Suprapubic skin (tissue), 4 donors: ENCODE measurements at regions not wholly inside any gene's neighbourhood (a gene's known extent, or its start where the extent isn't known, plus 50 kb on each side); places are given as distances from the start of the nearest gene placed in this dataset.

Experiments
- DNase-seq, 2 donors: peaks; one replicate each; pipeline ENCODE4 v3.0.0-alpha.2; 2019; ENCODE audit warnings: low spot score in 2 of 2
- H3K27ac ChIP-seq: fragments of 200-600 bp; sonication (generic); one replicate; pipeline ENCODE4 v1.5.1; 2019
- H3K27me3 ChIP-seq: fragments of 200-600 bp; sonication (generic); one replicate; pipeline ENCODE4 v1.5.1; 2019
- H3K36me3 ChIP-seq: fragments of 200-600 bp; sonication (generic); one replicate; pipeline ENCODE4 v1.5.1; 2019
- H3K4me1 ChIP-seq: fragments of 200-600 bp; sonication (generic); one replicate; pipeline ENCODE4 v1.5.1; 2019
- H3K4me3 ChIP-seq: fragments of 200-600 bp; sonication (generic); one replicate; pipeline ENCODE4 v1.5.1; 2019; ENCODE audit warnings: mild to moderate bottlenecking
- H3K9me3 ChIP-seq: fragments of 200-600 bp; sonication (generic); one replicate; pipeline ENCODE4 v1.5.1; 2019
- EP300 ChIP-seq: sonication (generic); formaldehyde crosslinking; IDR thresholded peaks from one replicate; pipeline ENCODE4 v1.6.1; 2017; ENCODE audit warnings: antibody characterized with exemption
- POLR2A ChIP-seq, 2 donors: fragments of 450-650 bp; IDR thresholded peaks; one replicate each; pipeline ENCODE4 v1.6.1; 2017; ENCODE audit warnings: antibody characterized with exemption in 2 of 2, mild to moderate bottlenecking in 2 of 2, moderate library complexity in 2 of 2
- POLR2AphosphoS5 ChIP-seq, 3 donors: sonication (generic); formaldehyde crosslinking; IDR thresholded peaks; one replicate each; pipeline ENCODE4 v1.6.1; 2017; ENCODE audit warnings: antibody characterized with exemption in 3 of 3
- WGBS: methylation state at CpG from one replicate; pipeline ENCODE4 v1.1.5; 2018; 5-methylcytosine and 5-hydroxymethylcytosine counted together
- TF ChIP-seq, protein P1 (sequence below), 2 donors: fragments of 200-600 bp in 1 of 2; fragments of 450-650 bp in 1 of 2; sonication (generic) in 1 of 2; IDR thresholded peaks; one replicate each; pipeline ENCODE4 v1.5.1; 2016 to 2019; ENCODE audit warnings: antibody characterized with exemption in 2 of 2, mild to moderate bottlenecking in 1 of 2, moderate library complexity in 1 of 2

GRCh38 chr1:116257341-116257767 lies 115.7 kb upstream of the ATP1A1 start:
- no peak overlapping the region for H3K4me3 ChIP-seq
- WGBS = 100% methylated on average over 3 of the region's 3 CpGs
- H3K9me3 ChIP-seq = no peaks in the 10 kb centered on the region
- TF ChIP-seq, protein P1, sequence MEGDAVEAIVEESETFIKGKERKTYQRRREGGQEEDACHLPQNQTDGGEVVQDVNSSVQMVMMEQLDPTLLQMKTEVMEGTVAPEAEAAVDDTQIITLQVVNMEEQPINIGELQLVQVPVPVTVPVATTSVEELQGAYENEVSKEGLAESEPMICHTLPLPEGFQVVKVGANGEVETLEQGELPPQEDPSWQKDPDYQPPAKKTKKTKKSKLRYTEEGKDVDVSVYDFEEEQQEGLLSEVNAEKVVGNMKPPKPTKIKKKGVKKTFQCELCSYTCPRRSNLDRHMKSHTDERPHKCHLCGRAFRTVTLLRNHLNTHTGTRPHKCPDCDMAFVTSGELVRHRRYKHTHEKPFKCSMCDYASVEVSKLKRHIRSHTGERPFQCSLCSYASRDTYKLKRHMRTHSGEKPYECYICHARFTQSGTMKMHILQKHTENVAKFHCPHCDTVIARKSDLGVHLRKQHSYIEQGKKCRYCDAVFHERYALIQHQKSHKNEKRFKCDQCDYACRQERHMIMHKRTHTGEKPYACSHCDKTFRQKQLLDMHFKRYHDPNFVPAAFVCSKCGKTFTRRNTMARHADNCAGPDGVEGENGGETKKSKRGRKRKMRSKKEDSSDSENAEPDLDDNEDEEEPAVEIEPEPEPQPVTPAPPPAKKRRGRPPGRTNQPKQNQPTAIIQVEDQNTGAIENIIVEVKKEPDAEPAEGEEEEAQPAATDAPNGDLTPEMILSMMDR (IDR thresholded peaks at IDR 0.05) = no peak
- TF ChIP-seq EP300 (no peak), POLR2AphosphoS5 (IDR thresholded peaks at IDR 0.05) (no peak), POLR2A (IDR thresholded peaks at IDR 0.05) (no peak)
- peaks cover 5% of the 10 kb centered on the region for H3K4me1 ChIP-seq
- no peak overlapping the region for H3K27ac ChIP-seq
- H3K27me3 ChIP-seq = no peaks in the 10 kb centered on the region
- no peaks in the 10 kb centered on the region for H3K36me3 ChIP-seq
- DNase-seq = no peak

- DNase-seq = no peak
- Histone ChIP-seq H3K4me3 (no peak overlapping the region), H3K27me3 (no peaks in the 10 kb centered on the region), H3K9me3 (no peaks in the 10 kb centered on the region), H3K27ac (no peak overlapping the region), H3K4me1 (peaks cover 10% of the 10 kb centered on the region), H3K36me3 (no peaks in the 10 kb centered on the region)
- WGBS = 92% methylated on average over 3 of the region's 3 CpGs
- TF ChIP-seq POLR2A (IDR thresholded peaks at IDR 0.05) = no peak
- TF ChIP-seq, protein P1 (IDR thresholded peaks at IDR 0.05) = no peak
- no peak for TF ChIP-seq POLR2AphosphoS5 (IDR thresholded peaks at IDR 0.05)
- no peak for TF ChIP-seq EP300
Observed at GRCh38 chr1:116257836-116258235, 115.2 kb upstream of the ATP1A1 start.

- Histone ChIP-seq H3K4me1 (peaks cover 16% of the 10 kb centered on the region), H3K4me3 (no peak overlapping the region), H3K9me3 (no peaks in the 10 kb centered on the region), H3K27ac (no peak overlapping the region), H3K36me3 (no peaks in the 10 kb centered on the region), H3K27me3 (no peaks in the 10 kb centered on the region)
- TF ChIP-seq EP300 (no peak), POLR2A (IDR thresholded peaks at IDR 0.05) (no peak), POLR2AphosphoS5 (IDR thresholded peaks at IDR 0.05) (no peak)
- TF ChIP-seq, protein P1 (IDR thresholded peaks at IDR 0.05) = no peak
- 89% methylated on average over 5 of the region's 5 CpGs for WGBS
- DNase-seq = no peak
Observed at GRCh38 chr1:116258668-116259419, 114.2 kb upstream of the ATP1A1 start.

GRCh38 chr1:116259663-116260062 lies 113.4 kb upstream of the ATP1A1 start:
- Histone ChIP-seq H3K36me3 (no peaks in the 10 kb centered on the region), H3K27ac (no peak overlapping the region), H3K4me1 (peaks cover 17% of the 10 kb centered on the region), H3K9me3 (no peaks in the 10 kb centered on the region), H3K27me3 (no peaks in the 10 kb centered on the region), H3K4me3 (no peak overlapping the region)
- TF ChIP-seq EP300 (no peak), POLR2AphosphoS5 (IDR thresholded peaks at IDR 0.05) (no peak), POLR2A (IDR thresholded peaks at IDR 0.05) (no peak)
- DNase-seq = no peak
- 65% methylated on average over 2 of the region's 2 CpGs for WGBS

- Histone ChIP-seq H3K4me3 (no peak overlapping the region), H3K27me3 (no peaks in the 10 kb centered on the region), H3K36me3 (no peaks in the 10 kb centered on the region), H3K9me3 (no peaks in the 10 kb centered on the region), H3K4me1 (peaks cover 20% of the 10 kb centered on the region), H3K27ac (no peak overlapping the region)
- TF ChIP-seq POLR2A (IDR thresholded peaks at IDR 0.05) = no peak
- TF ChIP-seq, protein P1 (IDR thresholded peaks at IDR 0.05) = no peak
- TF ChIP-seq POLR2AphosphoS5 (IDR thresholded peaks at IDR 0.05) = no peak
- no peak for TF ChIP-seq EP300
- WGBS = 92% methylated on average over 1 of the region's 1 CpG
- no peak for DNase-seq
Observed at GRCh38 chr1:116260115-116260514, 112.9 kb upstream of the ATP1A1 start.
